ENCODE measurements at regions not wholly inside any gene's neighbourhood (a gene's known extent, or its start where the extent isn't known, plus 50 kb on each side); places are given as distances from the start of the nearest gene placed in this dataset.

DNA sequence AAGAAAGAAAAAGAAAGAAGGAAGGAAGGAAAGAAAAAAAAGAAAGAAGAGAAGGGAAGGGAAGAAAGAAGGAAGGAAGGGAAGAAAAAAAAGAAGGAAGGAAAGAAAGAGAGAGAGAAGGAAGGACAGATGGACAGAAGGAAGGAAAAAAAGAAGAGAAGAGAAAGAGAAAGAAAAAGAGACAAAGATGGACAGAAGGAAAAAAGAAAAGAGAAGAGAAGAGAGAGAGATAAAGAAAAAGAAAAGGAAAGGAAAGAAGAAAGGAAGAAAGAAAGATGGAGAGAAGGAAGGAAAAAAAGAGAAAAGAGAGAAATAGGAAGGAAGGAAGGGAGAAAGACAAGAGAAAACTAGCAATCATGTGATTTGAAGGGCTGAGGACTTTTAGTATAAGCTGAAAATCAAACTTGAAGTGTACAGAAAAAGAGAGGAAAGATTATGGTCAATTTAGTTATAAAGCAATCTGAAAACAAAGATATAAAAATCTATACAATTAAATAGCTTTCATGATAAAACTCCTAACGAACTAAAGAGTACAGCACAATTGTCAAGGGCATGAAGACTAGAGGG lies 115.3 kb downstream of the LTN1 start:
- TF ChIP-seq, protein P1, sequence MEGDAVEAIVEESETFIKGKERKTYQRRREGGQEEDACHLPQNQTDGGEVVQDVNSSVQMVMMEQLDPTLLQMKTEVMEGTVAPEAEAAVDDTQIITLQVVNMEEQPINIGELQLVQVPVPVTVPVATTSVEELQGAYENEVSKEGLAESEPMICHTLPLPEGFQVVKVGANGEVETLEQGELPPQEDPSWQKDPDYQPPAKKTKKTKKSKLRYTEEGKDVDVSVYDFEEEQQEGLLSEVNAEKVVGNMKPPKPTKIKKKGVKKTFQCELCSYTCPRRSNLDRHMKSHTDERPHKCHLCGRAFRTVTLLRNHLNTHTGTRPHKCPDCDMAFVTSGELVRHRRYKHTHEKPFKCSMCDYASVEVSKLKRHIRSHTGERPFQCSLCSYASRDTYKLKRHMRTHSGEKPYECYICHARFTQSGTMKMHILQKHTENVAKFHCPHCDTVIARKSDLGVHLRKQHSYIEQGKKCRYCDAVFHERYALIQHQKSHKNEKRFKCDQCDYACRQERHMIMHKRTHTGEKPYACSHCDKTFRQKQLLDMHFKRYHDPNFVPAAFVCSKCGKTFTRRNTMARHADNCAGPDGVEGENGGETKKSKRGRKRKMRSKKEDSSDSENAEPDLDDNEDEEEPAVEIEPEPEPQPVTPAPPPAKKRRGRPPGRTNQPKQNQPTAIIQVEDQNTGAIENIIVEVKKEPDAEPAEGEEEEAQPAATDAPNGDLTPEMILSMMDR (IDR thresholded peaks at IDR 0.05; ENCODE audit: unreplicated experiment in 3 of 3): no peak
- Mint-ChIP-seq H3K9me3 (no peaks in the 10 kb centered on the region), H3K4me1 (no peaks in the 10 kb centered on the region), H3K27ac (no peak overlapping the region), H3K27me3 (ENCODE audit: low read depth) (no peaks in the 10 kb centered on the region), H3K4me3 (no peak overlapping the region), H3K36me3 (ENCODE audit: low read depth) (peaks cover 54% of the 10 kb centered on the region)

DNA sequence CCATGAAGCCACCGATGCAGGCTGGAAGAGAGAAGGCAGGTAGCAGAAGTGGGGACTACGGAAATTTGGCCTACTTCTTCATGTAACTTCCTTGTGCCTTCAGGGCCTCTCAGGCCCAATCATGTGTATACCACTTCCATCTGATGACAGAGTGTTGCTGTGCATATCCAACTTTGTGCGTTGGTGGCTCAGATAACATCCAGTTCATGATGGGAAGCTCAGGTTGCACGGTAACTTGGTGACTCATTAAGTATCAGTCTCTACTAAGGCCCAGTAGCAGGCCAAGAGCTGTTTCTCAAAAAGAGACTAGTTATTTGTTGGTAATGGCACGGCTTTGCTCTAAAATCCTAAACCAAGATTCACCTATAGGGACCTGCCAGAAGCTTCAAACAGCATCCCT lies 117.6 kb downstream of the LTN1 start:
- Mint-ChIP-seq H3K27me3 (ENCODE audit: low read depth) (no peaks in the 10 kb centered on the region), H3K4me3 (no peak overlapping the region), H3K9me3 (no peaks in the 10 kb centered on the region), H3K36me3 (ENCODE audit: low read depth) (peaks cover 54% of the 10 kb centered on the region), H3K4me1 (no peaks in the 10 kb centered on the region), H3K27ac (no peak overlapping the region)
- TF ChIP-seq, protein P1 (IDR thresholded peaks at IDR 0.05; ENCODE audit: unreplicated experiment in 3 of 3): no peak

DNA sequence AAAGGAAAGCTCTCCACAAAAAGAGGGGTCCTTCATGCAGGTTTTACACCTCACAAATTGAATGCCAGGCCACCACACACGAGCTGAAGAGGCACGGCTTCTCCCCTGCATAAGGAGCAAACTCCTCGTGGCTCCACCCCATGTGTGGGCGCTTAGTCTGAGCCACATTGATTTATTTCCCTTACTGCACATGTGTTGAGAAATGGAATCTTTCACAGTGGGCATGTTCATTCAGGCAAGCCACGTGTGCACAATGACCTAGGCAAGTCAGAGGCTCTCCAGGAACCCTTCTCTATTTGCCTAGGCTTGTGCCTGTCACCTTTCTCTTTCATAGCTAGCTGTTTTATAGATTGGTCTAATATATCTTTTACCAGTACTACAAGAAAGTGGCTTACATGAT lies 120.5 kb downstream of the LTN1 start:
- no peaks in the 10 kb centered on the region for H3K27me3 Mint-ChIP-seq (ENCODE audit: low read depth)
- no peak overlapping the region for H3K4me3 Mint-ChIP-seq
- no peak overlapping the region for H3K27ac Mint-ChIP-seq
- no peaks in the 10 kb centered on the region for H3K9me3 Mint-ChIP-seq
- TF ChIP-seq, protein P1 (IDR thresholded peaks at IDR 0.05; ENCODE audit: unreplicated experiment in 3 of 3): no peak
- peaks cover 58% of the 10 kb centered on the region for H3K36me3 Mint-ChIP-seq (ENCODE audit: low read depth)
- no peaks in the 10 kb centered on the region for H3K4me1 Mint-ChIP-seq

DNA sequence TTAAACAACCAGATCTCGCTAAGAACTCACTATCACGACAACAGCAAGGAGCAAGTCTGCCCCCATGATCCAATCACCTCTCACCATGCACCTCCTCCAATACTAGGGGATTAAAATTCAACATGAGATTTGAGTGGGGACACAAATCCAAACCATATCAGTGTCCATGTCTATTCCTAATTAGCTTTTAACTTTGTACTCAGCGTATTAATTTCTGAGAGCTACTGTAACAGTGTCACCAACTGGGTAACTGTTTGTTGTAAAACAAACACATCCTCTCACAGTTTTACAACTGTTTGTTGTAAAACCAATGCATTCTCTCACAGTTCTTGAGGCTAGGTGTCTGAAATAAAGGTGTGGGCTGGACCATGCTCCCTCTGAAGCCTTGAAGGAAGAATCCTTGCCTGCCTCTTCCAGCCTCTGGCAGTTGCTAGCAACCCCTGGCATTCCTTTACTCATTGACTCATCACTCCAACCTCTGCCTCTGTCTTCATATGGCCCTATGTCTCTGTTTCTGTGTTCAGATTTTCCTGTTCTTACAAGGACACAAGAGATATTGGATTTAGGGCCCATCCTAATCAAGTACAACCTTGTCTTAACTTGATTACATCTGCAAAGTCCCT lies 121.2 kb downstream of the LTN1 start:
- no peaks in the 10 kb centered on the region for H3K9me3 Mint-ChIP-seq
- no peaks in the 10 kb centered on the region for H3K4me1 Mint-ChIP-seq
- no peak overlapping the region for H3K27ac Mint-ChIP-seq
- no peaks in the 10 kb centered on the region for H3K27me3 Mint-ChIP-seq (ENCODE audit: low read depth)
- TF ChIP-seq, protein P1 (IDR thresholded peaks at IDR 0.05; ENCODE audit: unreplicated experiment in 3 of 3): no peak
- no peak overlapping the region for H3K4me3 Mint-ChIP-seq
- peaks cover 57% of the 10 kb centered on the region for H3K36me3 Mint-ChIP-seq (ENCODE audit: low read depth)

DNA sequence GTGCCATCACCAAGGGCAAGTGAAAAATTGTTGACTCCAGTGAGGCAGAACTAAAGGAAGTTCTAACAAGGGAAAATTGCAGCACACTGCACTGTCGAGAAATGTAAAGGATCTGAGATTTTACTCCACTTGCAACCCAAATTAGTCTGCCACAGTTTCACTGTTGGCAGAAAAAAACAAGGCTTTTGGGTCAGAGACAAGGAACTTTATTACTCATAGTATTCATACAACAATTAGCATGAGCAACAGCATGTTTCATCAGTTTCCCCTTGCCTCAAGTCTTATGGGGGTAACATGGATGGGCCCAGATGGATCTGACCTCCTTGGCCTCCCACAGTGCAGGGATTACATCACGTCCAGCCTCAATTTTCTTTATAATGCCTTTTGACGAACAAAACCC lies 125.3 kb downstream of the LTN1 start:
- H3K4me1 Mint-ChIP-seq: no peaks in the 10 kb centered on the region
- no peaks in the 10 kb centered on the region for H3K9me3 Mint-ChIP-seq
- no peaks in the 10 kb centered on the region for H3K27me3 Mint-ChIP-seq (ENCODE audit: low read depth)
- H3K36me3 Mint-ChIP-seq (ENCODE audit: low read depth): peaks cover 44% of the 10 kb centered on the region
- TF ChIP-seq, protein P1 (IDR thresholded peaks at IDR 0.05; ENCODE audit: unreplicated experiment in 3 of 3): no peak
- no peak overlapping the region for H3K4me3 Mint-ChIP-seq
- no peak overlapping the region for H3K27ac Mint-ChIP-seq

Data from nephron (organoid).